HG03159 (cell line): ENCODE measurements at regions not wholly inside any gene's neighbourhood (a gene's known extent, or its start where the extent isn't known, plus 50 kb on each side); places are given as distances from the start of the nearest gene placed in this dataset.

Source experiments
- ATAC-seq: cut with Tn5 transposase; IDR thresholded peaks from one replicate; pipeline ENCODE4 v1.9.1; 2021; ENCODE audit warnings: mild to moderate bottlenecking, moderate library complexity; ENCODE audit not compliant: unreplicated experiment

DNA sequence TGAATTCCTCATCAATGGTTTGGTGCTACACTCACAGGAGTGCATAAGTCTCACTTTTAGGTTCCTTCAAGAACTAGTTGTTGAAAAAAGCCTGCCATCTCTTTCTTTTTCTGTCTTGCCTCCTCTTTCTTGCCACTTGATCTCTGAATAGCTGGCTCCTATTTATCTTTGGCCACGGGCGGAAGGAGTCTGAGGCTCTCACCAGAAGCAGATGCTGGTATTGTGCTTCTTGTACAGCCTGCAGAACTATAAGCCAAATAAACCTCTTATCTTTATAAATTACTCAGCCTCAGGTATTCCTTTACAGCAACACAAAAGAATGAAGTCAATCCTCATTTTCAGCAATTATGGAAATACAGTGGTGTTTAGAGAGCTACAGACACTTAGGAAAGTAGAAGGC lies 247.1 kb upstream of the PRR16 start:
- ATAC-seq = no peak

DNA sequence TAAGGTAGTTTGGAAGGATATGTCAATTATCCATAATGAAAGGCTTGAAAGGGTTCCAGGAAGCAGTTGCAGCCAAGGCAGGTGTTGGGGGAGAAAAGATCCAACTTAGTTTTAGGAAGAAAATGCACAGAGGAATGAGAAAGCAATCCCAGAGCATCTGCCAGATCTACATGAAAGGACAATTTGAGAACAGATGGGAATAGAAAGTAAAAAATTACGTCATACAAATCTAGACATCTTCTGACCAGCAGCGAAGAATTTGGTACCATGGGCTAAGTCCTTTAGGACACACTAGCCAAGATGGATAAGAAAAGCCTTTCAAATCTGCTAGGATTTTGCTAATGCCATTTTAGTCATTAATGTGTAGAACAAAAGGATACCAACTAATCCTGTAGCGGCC lies 244.1 kb upstream of the PRR16 start:
- ATAC-seq = no peak

DNA sequence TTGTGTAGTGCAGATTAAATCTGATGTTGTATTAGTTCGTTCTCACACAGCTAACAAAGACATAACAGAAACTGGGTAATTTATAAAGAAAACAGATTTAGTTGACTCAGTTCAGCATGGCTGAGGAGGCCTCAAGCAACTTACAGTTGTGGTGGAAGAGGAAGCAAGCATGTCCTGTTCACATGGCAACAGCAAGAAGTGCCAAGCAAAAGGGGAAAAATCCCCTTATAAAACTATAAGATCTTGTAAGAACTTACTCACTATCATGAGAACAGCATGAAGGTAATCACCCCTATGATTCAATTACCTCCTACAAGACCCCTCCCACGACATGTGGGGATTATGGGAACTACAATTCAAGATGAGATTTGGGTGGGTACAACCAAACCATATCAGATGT lies 238.6 kb upstream of the PRR16 start:
- ATAC-seq = no peak

DNA sequence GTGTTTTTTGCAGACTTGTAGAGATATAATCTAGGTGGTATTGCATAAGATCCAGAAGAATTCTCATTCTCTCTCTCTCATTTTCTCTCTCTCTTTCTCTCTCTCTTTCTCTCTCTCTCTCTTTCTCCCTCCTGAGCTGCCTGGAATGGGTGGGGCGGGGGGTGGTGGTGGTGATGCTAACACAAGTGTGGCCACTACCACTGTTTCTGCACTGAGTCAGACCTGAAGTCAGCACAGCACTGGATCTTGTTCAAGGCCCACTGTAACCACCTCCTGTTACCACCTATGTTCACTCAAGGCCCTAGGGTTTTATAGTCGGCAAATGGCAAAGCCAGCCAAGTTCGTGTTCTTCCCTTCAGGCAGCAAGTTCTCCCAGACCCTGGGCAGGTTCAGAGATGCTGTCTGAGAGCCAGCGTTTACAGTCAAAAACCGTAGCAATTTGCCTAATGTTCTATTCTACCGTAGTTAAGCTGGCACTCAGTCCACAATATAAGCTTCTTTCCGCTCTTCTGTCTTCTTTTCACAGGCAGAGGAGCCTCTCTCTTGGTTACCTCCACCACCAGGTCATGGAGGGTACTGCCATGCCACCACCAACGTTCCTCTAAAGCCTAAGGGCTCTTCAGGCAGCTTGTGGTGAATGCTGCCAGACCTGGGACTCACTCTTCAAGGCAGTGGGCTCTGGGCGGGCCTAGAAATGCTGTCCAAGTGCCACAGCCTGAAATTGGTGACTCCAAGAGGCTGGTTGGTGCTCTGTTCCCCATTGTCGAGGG lies 235.7 kb upstream of the PRR16 start:
- ATAC-seq = no peak

DNA sequence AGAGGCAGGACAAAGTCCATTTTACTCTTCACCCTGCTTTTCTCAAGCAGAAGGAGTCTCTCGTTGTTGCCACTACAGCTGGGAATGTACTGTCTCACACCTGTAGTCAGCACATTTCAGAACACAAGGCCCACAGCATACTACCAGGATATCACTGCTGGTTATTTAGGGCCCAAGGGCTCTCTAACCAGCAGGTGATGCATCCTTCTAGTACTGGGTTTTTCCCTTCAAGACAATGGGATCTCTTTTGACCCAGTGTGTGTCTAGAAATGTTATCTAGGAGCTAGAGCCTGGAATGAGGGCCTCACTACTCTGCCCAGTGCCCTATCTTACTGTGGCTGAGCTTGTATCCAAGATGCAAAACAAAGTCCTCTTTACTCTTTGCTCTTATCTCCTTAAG lies 235.1 kb upstream of the PRR16 start:
- ATAC-seq = no peak

DNA sequence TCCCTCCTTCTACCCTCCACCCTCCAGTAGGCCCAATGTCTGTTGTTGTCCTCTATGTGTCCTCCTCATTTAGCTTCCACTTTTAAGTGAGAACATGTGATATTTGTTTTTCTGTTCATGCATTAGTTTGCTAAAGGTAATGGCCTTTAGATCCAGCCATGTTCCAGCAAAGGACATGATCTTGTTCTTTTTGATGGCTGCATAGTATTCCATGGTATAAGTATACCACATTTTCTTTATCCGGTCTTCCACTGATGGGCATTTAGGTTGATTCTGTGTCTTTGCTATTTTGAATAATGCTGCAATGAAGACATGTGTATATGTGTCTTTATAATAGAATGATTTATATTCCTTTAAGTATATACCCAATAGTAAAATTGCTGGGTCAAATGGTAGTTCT lies 232.5 kb upstream of the PRR16 start:
- no peak for ATAC-seq

DNA sequence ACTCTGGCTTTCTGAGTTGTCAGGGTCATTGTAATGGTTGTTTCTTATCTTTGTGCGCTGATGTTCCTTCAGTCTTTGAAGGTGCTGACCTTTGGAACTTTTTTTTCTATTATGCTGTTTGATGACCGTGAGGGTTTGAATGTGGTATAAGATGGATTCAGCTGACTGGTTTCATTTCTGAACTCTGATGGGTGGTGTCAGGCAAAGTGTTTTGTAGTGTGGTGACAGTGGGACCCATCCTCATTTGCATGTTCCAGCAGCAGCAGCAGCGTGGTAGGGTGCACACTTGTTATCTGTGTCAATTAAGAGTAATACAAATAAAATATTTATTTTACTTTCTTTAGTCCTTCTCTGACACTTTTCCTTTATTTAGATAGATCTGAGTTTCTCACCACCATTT lies 227.7 kb upstream of the PRR16 start:
- peak; percentile 50 for ATAC-seq

DNA sequence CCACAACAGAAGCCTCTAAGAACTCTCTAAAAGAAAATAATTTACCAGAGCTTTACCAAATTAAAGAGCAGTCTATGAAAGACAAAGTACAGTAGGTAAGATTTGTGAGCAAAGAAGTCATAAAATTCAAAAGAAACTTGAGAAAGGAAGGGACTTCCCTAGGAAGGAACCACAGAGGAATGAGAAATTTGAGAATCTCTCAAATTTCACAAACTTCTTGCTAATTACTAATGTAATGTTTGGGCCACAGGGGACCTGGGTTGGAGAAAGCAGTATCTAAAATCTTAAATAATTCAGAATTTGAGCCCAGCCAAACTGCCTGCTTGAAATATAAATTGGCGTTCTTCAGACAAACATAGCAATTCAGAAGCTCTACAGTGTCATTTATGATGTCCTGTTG lies 225.0 kb upstream of the PRR16 start:
- ATAC-seq = no peak

DNA sequence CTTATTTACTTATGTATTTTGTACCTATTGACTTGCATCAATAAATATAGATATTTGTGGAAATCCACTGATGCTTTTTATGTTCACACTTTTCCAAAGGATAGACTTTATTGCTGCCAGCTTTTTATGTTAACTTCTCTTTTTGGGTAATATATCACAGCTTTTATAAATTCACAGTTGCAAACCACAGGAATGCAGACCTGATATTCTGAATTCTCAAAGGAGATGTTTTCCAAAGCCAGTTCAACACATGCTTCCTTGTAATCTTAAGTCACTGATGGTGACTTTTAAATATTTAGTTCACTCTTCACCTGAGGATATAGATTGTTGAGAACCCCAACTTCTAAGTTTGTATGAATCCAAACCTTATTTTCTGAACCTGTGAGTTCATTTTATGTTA lies 223.4 kb upstream of the PRR16 start:
- ATAC-seq = no peak

DNA sequence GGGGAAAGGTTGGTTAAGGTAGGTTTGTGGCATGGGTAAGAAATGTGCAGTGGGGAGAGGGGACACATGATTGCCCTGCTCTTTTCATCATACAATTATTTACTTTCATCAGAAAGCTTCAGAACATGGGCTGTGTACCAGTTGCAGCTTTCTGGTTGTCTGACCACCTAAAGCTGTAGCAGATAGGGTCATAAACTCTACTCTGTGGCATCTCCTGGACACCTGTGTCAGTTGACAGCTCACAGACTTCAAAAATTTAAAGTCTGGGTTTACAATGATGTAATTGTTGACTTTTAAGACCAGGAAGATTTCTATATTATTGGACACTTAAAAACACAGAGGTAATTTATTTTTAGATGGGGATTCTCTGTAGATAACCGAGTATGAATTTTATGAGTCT lies 222.7 kb upstream of the PRR16 start:
- no peak for ATAC-seq

DNA sequence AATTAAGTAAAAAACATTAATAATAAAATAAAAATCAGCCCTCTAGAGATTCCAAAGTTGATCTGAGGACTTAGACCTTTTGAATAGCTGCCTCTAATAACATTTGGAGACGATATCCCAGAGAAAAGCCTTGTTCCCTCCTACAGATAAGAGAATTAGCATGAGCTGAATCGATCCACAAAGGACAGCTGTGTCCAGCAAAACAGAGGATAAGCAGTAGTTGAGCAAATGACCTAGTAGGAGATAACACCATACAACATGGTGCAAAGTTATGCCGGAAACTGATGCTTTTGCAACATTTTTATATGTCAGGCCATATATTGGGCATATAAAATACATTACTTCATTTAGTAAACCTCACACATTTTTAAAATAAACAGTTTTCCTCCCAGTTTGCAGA lies 212.2 kb upstream of the PRR16 start:
- ATAC-seq = no peak

DNA sequence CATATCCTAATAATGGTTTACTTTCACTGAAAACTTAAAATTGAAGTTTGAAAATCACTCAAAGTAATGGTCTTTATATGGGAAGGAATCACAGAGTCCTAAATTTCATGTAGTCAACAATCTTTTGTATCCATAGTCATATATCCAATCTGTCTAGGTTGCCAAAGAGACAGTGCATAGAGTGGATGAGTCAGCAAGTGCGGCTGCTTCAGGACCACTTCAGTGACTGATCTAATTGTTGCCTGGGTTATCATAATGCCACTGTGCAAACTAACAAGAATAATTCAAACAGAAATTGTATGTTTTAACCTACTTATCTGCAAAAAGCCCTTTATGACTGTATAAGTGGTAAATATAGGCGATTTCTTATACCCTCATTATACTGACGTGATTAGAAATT lies 211.3 kb upstream of the PRR16 start:
- ATAC-seq = no peak

DNA sequence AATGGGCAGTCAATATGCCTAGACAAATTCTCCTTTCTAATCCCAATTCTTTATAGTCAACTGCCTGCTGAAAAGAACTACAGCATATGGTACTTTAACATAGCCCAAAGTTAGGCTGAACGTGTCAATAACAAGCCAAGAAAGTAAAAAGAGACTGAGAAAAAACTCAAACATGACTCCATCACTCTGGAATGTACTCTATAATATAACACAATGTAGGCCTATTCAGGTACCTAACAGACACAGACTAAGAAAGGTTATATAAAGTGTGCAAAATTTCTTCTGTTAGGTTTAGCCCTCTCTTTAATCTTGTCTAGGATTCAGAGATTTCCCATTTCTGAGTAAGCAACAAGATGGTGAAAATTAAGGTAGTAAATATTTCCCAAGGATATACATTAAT lies 209.7 kb upstream of the PRR16 start:
- no peak for ATAC-seq

DNA sequence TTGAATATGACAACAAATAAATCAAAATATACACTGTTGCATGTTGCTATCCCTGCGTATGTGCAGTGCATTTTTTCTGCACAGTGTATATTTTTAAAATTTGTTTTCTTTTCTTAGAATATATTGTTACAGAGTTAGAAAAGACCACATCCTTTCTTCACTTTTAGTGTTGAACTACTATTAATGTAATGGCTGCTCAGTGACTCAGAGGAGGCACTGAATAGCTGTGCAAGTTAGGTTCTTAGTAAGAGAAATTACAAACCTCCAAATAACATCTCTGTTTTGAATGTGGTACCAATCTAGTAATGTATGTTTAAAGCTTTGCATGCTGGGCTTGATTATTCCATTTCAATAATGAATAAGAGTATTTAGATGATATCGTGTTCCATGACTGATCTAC lies 208.9 kb upstream of the PRR16 start:
- no peak for ATAC-seq

DNA sequence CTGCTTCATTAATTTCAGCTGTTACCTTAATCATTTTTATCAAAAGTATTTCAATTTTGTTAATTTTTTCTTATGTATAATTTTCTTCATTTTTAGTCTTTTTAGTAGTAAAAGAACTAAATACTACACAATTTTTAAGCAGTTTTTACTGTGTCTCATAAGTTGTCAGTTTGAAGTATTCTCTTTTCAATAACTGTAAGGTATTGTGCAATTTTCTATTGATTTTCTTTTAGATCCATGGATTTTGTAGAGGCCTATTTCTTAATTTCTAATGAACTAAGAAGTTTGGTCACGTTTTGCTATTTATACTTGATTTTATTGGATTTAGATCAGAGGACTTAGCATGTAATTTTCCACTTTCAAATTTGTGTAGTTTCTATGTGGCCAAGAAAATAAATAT lies 207.7 kb upstream of the PRR16 start:
- ATAC-seq = no peak

DNA sequence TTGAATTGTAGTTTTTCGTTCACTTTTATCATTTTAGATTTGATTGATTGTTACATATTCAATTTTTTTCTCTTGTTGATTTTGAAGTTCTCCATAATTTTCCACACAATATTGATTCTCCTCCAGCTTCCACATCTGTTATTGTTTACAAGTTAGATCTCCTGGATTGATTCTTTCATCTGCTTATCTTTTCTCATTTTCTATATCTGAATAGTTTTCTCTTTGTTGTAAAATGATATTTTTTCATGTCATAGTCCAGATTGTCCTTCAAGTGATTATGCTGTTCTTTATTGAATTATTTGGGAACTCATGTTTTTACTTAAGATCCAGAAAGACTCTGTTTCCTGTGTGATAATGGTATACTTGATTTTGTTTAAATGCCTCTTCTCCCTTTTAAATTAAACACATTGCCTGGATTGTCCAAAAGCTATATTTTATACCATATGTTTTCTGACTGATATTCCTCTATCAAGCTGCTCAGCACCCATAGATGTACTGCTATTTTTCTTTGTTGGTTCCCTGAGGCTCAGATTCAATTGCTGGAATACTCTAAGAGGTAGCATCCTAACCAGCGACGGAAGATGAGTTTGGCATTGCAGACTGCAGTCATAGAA lies 206.6 kb upstream of the PRR16 start:
- ATAC-seq = no peak

DNA sequence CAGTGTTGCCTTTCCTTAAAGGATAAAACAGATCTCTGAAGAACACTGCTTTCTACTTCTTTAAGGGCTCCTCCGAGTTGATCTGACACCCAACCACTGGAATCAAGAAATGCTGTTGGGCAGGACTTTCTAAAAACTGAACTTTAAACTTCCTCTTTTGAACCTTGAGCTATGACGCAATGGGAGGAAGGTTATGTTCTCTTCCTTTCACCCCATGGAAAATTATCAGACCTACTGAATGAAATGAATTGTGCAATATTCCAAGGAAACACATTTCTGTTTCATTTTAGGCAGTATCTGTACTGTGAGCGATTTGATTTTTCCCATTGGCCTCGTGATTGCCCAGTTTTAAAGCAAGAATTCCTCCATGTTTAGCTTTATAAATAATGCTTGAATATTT lies 206.0 kb upstream of the PRR16 start:
- ATAC-seq = no peak

DNA sequence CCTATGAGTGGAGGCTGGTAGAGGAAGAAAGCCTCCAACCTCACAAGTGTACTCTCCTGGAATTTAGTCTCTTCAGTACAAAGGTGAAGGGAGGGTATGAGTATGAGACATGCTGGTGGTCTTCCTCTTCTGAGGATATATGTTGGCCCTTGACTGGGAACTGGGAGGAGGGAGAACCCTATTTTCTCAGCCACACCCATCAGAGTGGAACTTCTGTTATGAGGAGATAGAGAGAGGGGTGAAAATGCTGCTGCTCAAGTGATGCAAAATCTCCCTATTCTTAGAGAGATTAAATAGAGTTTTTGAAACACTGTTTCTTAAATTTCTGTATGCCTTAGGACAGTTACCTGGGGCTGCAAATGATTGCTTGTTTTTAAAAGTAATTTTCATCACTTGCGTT lies 203.4 kb upstream of the PRR16 start:
- no peak for ATAC-seq

DNA sequence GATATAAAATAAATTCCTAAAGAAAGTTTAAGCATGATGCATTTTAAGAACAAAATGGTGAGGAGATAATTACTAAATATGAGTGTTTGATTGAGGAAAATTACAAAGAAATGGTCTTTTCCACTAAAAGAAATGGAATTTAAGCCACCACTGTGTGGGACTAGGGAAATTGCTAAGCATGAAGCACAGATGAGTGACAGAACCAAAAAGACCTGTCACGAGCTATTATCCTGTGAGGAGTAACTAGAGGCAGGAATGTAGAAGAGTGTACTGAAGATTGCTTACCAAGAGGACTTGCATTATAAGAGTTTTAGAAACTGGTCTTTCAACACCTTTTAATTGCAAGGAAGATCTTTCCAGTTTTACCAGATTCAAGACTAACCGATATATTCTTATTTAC lies 193.6 kb upstream of the PRR16 start:
- no peak for ATAC-seq

DNA sequence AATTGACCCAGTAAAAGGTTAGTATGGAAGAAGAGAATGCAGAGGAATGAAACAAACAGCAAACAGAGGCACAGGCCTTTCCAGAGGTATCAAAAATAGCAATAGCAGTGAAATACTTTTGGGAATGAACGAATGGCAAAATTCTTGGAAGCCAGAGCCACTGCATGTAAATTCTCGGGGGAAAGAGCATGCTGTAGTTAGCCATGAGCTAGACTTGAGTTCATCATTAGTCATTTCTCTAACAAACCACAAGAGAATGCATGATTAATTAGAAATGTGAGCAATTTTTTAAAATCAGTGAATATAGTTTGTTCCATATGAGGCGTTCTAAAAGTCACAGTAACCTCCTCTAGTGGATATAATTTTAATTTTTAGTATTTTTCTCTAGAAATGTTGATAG lies 170.3 kb upstream of the PRR16 start:
- no peak for ATAC-seq

DNA sequence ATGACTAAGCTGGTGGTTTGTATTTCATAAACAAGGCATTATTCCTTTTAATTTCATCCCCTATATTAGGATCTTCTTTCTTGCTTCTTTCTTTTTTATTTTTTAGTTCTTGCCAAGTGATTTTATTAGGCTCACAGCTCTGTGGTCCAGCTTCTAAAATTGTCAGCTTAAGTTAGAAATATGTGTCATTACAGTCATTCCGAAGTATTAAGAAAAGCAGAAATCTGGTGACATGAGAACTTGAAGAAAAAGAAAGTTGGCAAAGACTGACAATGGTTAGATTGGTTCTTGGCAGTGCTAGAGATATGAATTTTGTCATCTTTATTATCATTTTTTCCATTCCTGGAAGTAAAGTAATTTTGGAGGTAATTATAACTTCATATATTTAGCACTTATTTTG lies 166.5 kb upstream of the PRR16 start:
- ATAC-seq = no peak

DNA sequence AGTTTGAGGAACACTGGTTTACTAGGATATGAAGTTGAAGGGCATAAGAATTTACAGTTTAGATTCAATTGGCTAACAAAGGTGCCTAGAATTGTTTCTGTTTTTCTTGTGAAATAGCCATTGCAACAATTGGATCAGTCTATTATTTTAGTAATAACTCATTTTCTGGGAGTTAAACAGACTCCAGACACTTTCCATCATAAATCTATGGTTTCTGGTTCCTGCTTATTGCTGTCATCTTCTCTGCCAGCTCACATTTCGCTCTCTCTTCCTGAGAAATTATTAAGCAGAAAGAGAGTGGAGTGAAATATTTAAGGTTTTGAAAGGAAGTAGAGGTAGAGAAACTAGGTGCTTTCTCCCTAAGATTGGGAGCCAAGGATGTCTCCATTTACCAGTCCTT lies 165.1 kb upstream of the PRR16 start:
- ATAC-seq = no peak

DNA sequence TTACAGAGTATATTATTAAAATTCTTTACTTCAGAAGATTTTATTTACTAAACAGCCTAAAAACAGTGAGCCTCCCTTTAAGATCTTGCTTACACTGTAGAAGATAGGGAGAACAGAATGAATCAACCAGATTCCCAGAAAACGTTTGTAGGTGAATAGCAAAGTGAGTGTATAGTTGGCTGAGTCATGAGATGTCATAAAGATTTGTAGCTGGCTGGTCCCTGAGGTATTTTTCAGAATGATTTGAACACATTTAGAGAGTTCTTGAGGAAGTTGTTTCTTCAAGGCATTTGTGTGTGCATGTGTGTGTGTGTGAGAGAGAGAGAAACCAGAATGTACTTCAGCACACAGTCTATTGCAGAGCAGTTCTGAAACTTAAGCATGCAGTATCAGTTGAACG lies 159.4 kb upstream of the PRR16 start:
- no peak for ATAC-seq
